Activated T-cell treated with anti-CD3 and anti-CD28 coated beads for 24 hours (primary cell): ENCODE measurements at regions not wholly inside any gene's neighbourhood (a gene's known extent, or its start where the extent isn't known, plus 50 kb on each side); places are given as distances from the start of the nearest gene placed in this dataset.

Experiments
- DNase-seq: peaks from one replicate; pipeline ENCODE4 v3.0.0-alpha.2; 2020; ENCODE audit warnings: low read depth

- no peak for DNase-seq
Measured at GRCh38 chr1:4045397-4046010, 145.4 kb upstream of the C1orf174 start.

- DNase-seq = no peak
Measured at GRCh38 chr1:4046836-4047461, 146.9 kb upstream of the C1orf174 start.

GRCh38 chr1:4047666-4048065 lies 147.6 kb upstream of the C1orf174 start:
- DNase-seq = no peak

- no peak for DNase-seq
Measured at GRCh38 chr1:4048076-4048475, 148.0 kb upstream of the C1orf174 start.

- DNase-seq = no peak
Measured at GRCh38 chr1:4048921-4049320, 148.8 kb upstream of the C1orf174 start.

GRCh38 chr1:4050998-4051397 lies 150.9 kb upstream of the C1orf174 start:
- DNase-seq = no peak

- no peak for DNase-seq
Measured at GRCh38 chr1:4052657-4053056, 152.6 kb upstream of the C1orf174 start.

GRCh38 chr1:4053160-4053748 lies 153.2 kb upstream of the C1orf174 start:
- no peak for DNase-seq

GRCh38 chr1:4053774-4054173 lies 153.7 kb upstream of the C1orf174 start:
- DNase-seq = no peak

GRCh38 chr1:4055294-4055967 lies 155.4 kb upstream of the C1orf174 start:
- no peak for DNase-seq

GRCh38 chr1:4056422-4056821 lies 156.3 kb upstream of the C1orf174 start:
- DNase-seq = no peak

GRCh38 chr1:4056989-4057388 lies 156.9 kb upstream of the C1orf174 start:
- DNase-seq = no peak

- DNase-seq = no peak
Measured at GRCh38 chr1:4057603-4058002, 157.5 kb upstream of the C1orf174 start.

- DNase-seq = no peak
Measured at GRCh38 chr1:4058122-4058521, 158.1 kb upstream of the C1orf174 start.

- DNase-seq = no peak
Measured at GRCh38 chr1:4058706-4059105, 158.6 kb upstream of the C1orf174 start.

GRCh38 chr1:4059270-4059669 lies 159.2 kb upstream of the C1orf174 start:
- no peak for DNase-seq

- DNase-seq = no peak
Measured at GRCh38 chr1:4060850-4061249, 160.8 kb upstream of the C1orf174 start.

- DNase-seq = no peak
Measured at GRCh38 chr1:4061521-4062031, 161.5 kb upstream of the C1orf174 start.

- DNase-seq = no peak
Measured at GRCh38 chr1:4062041-4062440, 162.0 kb upstream of the C1orf174 start.

GRCh38 chr1:4062560-4062959 lies 162.5 kb upstream of the C1orf174 start:
- DNase-seq = no peak

- DNase-seq = no peak
Measured at GRCh38 chr1:4062992-4063391, 162.9 kb upstream of the C1orf174 start.

- DNase-seq = no peak
Measured at GRCh38 chr1:4063516-4063915, 163.4 kb upstream of the C1orf174 start.
